Fibroblast of skin of back (primary cell): ENCODE measurements at regions not wholly inside any gene's neighbourhood (a gene's known extent, or its start where the extent isn't known, plus 50 kb on each side); places are given as distances from the start of the nearest gene placed in this dataset.

Experiments
- DNase-seq: peaks from one replicate; pipeline ENCODE4 v3.0.0-alpha.2; 2013

DNA sequence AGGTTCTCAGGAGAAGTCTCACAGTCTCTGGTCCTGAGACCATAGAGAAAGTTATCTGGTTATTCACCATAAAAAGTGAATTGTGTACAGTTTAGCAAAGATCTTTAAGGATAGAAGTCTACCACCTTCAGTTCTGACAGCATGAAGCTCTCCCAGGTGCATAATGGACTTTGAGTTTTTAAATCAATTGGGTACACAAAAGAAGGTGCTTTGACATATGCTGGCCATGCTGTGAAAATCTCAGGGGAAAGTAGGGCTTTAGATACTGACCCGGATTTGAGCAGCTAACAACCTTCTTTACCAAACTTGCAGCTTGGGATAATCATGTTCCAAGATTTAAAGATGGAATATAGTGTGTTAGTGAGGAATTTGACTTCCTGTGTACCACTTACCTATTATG is 264.2 kb downstream of the ZSWIM6 start:
- no peak for DNase-seq

DNA sequence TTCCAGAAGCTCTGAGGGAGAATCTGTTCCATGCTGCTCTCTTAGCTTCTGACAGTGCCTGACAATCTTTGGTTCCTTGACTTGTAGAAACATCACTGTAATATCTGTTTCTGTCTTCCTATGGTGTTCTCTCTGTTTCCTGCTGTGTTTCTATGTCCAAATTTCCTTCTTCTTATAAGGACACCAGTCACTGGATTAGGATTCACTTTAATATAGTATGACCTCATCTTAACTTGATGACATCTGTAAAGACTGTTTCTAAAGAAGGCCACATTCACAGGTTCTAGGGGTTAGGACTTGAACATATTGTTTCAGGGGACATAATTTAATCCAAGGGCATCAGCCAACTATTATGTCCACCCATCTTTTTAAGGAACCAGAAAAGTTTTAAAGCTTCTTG is 265.6 kb downstream of the ZSWIM6 start:
- DNase-seq, result no peak

DNA sequence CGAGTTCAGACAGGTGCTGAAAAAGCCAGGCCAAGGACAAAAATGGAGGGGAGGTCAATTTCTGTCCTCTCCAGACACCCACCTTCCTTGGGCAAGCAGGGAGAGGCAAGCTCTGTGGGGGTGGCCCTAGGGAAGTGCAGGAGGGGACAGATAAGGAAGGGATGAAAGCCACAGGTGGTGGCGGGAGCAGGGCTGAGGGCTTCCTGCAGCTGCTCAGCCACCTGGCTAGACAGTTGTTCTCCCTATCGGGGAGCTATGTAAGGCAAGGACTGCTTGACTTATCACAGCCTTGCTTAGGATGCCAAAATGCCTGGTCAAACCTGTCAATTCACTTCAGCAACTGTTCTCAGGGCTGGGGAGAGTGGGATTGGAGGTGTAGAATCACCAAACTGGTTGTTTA is 266.1 kb downstream of the ZSWIM6 start:
- DNase-seq, result no peak

DNA sequence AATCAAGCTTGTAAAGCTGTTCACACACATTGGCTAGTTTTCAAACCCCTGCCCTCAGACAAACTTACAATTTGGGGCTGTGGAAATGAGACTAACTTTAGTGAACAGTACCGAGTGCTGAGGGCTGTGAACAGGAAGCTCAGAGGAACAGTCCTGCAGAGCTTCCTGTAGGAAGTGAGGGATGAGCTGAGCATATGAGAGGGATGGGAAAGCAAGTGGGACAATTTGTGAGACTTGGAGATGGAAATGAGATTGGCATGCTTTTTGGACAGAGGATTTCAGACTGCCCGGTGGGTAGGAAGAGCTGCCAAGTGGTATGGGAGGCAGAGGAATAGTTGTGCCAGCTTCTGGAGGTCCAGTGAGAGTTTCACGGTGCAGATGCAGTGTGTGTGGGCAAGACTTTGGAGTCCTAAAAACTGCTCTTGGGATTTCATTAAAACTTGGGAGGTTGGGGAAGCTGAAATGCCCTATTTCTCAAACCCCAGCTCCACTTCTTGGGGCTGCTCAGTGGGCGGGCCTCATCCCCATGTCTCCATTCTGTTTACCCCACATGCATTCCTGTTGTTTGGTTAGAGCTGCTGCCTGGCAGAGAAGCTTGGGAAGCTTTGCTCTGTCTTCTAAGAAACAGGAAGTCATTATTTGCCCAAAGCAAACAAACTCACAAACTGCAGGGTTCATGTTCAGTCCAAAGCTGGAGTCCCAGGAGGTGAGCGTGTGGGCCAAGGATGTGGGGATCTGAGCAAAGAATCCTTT is 267.5 kb downstream of the ZSWIM6 start:
- peak; percentile 40 for DNase-seq

DNA sequence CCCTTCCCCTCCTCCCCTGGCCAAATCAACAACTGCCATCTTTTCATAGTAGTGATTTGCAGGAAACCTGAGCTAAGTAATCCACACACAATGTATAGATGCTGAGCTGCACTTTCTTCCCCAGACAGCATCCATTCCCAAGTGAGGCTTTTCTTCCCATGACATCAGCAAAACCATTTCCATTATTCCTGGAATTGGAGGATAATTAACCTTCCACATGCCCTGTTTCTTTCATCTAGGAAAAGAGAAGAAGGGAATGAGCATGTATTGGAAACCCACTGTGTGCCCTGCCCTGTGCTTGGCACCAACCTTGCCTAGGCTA is 268.0 kb downstream of the ZSWIM6 start:
- DNase-seq, result no peak

DNA sequence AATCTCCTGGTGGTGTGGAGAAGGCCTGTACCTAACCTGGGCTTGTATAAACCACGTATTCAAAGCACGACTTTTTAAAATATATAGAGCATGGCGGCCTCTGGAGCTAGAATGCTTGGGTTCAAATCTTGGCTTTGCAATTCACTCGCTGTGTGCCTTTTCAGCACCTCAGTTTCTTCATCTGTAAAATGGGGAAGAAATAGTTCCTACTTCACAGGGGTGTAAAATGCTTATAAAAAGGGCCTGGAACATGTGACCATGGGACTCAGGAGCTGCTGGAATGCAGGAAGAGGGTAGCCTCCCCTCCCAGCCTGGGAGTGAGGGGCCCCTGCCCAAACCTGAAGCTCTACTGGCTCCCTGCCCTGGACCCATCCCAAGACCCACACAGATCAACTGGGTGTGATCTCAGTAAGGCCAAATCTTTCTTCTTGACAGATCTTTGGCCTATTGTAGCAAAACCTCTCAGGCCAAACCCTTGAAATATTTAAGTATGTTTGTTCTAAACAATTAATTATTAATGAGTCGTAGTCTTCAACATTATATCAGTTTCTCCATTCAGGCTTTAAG is 269.0 kb downstream of the ZSWIM6 start:
- no peak for DNase-seq

DNA sequence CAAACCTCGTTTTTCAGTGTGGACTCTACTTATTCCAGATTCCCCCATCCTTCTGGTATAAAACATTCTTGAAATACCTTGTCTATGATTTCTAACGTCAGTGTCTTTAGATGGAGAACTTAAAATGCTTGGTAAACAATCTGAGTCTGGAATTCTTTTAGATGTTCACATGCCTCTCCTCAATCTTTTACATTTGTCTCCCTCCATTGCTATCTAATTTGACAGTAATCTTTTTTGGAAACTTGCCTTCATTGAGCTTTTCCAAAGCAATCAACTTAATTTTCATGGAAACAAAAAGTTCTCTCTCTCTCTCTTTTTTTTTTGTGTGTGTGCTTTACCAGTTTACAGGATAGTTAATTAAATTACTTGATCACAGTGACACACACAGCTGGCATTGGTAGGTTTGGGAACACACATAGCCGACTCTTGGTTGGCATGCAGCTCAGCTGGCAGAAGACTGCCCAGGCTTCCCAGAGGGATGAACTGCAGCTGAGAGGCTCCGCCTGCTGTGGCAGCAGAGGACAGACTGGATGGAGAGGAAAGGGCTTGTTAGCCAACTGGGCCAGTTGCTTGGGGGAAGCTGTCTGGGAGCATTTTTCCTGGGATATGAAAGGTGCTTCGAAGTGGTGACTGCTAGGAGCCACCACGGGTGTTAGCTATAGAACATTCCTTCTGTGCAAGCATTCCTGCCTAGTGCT is 271.3 kb downstream of the ZSWIM6 start:
- peak; percentile 50 for DNase-seq

DNA sequence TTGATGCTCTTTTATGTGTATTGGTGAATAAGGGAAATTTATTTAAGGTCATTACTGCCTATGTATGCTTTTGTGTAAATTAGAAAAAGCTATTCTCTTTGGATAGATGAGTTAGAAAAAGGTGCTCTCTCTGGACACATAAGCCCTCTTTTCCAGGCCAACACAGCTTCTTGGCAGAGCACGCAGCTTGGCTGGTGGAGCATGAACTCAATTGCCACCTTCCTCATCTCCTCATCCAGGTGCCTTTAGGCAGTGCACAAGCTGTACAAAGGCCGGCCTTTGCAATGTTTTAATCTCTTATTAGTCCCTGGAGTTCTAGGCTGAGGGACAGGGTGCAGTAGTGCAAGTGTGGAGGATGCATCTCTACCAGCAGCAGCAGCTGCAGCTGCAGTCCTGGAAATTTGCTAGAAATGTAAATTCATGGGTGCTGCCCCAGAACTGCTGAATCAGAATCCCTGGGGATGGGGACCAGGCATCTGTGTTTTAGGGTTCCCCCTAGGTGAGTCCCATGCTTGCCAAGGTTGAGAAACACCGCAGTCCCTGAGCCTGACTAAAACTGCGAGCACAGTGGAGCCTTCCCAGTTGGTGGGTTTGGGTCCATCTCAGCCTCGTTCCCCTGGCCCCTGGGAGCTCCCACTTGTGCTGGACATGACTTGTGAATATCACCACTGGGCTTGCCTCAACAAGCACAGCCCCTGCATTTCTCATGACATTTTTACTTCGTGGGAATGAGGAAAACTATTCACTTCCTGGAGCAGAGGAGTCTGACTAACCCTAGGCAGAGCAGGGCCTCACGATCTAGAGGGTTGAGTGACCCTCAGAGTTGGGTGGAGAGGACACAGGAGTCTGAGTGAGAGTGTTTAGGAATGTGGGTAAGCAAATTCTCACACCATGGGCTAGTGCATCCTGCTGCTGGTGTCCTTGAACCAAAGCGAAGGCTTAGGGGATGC is 272.3 kb downstream of the ZSWIM6 start:
- peak; percentile 50 for DNase-seq

DNA sequence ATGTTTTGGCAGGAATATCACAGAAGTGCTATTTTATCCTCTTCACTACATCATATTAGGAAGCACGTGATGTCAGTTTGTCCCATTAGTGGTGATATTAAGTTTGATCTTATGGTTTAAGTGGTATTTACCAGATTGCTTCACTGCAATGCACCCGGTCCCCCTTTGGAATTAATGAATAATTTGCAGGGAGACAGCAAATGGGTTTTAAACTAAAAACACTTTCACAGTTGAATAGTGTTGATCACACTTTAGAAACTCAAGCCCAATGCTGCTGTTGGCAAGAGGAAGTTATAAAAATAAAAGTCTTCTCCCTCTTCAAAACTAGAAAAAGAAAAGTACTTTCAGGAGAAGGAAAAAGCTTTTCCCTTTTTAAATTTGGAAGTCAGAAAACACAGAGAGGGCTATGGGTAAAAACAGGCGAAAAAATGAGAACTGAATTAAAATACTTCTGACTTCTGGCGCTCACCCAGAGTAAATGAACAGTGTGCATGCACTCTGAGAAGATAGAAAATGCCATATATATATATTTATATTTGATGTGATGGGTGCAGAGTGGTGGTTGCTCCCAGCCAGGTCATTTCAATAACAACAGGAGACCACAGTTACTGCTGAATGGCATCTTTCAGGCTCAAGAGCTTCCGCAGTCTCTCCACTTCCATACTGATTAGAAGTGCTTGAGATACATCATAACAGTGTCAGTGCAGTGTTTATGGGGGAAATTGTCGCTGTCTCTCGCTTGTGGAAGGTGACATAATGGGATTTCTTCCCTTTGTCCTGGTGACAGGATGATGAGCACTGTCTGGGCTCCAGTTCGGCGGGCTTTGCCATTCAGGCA is 278.0 kb downstream of the ZSWIM6 start:
- DNase-seq, result no peak

DNA sequence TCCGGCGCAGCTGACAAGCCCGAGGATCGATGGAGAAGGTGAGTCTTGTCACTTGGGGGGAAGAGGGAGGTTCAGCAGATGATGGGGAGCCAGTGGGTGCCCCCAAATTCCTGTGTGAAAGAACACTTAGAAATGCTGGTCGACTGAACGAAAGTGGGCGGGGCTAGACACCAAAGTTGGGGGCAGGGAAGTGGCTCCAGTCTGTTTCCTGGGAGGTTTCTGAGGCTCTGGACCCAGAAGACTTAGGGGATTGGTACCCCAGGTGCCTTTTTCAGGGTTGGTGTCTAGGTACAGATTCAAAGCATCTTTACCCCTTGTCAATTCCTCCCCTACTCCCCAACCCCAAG is 278.6 kb downstream of the ZSWIM6 start:
- no peak for DNase-seq

DNA sequence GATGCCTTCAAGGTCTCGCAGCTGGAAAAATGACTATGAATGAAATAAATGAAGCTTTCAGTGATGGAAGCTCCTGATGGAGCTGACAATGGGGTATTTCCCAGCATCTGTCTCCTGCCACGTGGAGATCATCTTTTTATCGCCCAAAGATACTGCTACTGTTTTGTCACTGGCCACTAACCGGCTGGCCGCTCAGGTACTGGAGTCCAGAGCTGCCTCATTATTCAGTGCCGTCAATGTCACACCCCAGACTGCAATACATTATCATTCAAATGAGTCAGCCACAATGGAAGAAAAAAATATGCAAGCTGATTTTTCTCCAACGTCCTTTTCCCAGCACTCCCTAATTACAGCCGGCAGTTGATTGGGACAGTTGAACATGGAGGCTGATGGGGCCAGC is 280.4 kb downstream of the ZSWIM6 start:
- no peak for DNase-seq

DNA sequence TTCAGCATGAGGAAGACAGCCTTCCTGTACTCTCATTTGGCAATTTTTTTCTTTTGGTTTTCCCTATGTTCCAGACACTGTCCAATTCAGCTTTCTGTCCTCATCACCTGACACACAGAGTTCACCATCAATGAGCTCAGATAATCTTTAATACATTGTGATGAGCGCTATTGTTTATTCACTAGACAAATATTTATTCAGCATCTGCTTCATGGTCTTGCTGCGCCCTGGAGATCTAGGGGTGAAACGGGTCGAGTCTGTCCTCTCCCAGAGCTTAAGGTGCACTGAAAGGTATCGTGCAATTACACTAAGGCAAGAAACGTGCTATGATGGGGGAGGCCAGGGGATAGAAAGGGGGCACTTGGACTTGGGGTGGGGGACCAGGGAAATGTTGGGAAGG is 281.6 kb downstream of the ZSWIM6 start:
- DNase-seq, result no peak

DNA sequence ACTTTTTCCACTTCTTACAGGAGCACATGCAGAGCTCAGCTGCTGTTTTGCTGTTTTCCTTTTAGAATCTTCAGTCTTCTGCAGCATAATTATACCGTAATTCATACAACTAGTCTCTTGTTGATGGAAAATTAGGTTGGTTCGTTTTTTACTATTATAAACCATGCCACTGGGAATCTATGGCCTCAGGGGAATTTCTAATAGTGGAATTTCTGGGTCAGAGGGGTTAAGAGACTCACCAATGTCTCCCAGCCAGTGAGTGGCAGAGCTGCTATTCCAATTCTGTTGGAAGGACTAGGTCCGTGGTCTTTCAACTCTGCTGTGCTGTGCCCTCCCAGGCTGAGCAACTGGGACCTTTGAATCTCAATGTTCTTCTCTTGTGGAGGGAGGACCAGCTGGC is 282.5 kb downstream of the ZSWIM6 start:
- DNase-seq, result no peak

DNA sequence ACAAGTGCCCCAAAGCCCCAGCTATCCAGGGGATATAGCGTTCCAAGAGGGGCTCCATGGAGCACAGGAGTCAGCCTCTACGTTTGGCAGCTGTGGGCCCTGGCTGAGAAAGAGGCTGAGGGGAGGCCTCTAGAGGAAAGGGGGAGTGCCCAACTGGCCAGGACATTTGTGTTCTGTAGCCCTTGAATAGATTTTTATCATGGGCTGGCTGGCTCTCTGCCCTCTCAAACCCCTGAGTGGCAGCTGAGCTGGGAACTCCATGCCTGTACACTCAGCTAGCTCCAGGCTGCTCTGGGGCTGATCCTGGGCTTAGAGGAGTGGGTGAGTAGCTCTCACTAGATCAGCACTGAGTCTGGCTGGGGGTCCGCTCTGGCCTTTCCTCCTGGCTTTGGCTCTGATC is 285.0 kb downstream of the ZSWIM6 start:
- no peak for DNase-seq

DNA sequence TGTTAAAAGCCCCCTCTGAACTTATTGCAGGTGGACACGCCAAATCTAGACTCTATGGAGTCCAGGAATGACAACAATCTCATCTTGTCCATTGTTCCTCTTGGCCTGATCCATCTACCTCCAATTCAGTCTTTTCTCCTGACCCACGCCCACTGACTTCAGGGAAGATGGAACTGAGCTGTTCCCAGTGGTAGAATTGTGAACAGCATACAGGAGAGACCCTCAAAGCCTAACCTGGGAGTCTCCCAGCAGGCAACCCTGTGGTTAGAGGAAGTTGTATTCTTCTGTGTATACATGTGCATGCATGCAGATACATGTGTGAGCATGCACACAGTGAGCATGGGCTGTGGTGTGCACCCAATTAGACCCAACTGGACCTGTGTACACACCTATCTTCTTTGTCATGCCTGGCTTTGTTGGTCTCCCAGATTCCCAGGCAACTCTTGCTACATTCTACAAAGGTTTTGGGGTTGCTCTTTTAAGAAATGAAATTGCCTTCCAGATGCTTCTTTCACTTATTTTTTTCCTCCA is 286.0 kb downstream of the ZSWIM6 start:
- no peak for DNase-seq

DNA sequence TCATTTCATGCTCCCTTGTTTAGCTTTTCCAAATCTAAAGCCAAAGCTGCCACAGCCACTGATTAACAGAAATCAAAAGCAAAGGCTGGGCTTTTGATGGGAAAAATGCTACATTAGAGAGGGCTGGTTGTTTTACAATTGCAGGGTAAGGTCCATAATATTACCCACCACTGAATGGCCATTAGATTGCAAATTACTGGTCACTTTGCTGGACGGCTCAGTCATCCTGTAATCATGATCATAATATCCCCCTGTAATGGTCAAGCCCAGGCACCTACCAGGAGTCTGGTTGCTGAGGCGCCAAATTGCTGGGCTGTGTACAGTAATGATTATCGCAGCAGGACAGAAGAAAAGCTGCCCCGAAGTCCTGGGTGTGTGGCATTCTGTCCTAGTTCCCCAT is 286.5 kb downstream of the ZSWIM6 start:
- no peak for DNase-seq

DNA sequence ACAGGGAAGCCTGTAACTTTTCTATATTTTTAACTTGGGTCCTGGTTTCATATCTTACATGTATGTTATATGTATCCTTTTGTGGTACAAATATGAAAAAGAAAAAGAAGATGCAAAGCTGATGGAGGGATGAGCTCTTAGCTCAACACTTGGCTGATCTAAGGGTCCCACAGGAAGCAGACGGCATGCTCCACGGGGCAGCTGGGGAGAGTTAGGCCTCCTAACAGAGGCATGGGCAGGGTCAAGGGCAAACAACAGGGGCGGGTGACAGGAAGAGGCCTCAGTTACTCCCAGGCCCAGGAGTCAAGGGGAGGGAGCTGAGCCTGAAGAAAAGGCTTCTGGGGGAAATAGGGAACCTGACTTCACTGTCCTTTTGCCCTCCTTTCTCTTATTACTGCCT is 287.2 kb downstream of the ZSWIM6 start:
- no peak for DNase-seq

DNA sequence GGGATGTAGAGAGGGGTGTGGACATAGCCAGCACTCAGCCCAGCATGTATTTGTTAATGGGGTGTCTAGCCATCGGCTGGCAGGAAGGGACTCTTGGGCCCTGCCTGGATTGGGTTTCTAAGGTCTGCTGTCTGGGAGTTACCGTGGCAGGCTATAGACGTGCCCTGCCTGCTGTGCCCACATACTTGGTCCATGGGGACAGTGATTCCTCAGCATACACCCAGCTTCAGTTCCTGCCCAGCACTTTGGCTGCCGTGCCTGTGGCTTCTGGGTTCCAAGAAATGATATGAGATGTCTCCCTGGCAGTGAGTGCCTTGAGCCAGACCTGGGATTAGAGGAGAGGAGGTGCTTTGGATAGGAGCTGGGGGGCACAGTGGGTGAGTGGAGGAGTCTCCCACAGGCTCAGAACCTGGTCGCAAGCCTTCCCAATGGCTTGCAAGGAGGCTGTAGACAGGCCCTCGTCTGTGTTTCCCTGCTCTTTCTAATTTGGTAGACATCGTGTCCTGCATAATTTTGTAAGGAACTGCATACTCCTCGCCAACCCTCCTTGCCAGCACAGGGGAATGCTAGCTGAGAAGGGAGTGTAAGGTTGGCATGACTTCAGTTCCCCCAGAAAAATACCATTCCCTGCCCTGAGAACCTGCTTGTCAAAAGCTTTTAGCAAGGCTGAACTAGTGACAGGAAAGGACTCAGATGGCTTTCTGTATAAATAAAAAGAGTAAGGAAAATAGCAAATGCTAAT is 287.9 kb downstream of the ZSWIM6 start:
- no peak for DNase-seq

DNA sequence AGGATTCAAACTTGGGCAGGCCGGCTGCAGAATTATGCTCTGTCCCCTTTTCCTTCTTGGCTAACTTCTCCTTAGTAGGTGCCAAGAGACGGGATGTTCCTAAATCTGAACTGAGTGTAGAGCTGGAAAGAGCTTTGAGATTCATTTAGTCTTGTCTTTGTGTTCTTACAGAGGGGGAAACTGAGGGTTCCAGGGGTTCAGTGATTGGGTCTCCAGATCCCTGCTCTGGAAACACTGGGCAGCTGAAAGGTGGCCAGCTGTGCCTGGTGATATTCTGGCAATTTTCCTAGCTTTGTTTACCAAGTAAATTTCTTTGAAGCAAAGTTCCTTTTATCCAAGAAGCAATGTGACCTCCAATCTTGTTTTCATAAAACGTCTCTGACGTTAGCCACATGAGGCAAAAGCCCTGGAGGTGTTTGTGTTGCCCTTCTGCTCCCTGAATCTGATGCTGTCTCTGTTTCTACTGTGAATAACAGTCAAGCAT is 288.7 kb downstream of the ZSWIM6 start:
- no peak for DNase-seq

DNA sequence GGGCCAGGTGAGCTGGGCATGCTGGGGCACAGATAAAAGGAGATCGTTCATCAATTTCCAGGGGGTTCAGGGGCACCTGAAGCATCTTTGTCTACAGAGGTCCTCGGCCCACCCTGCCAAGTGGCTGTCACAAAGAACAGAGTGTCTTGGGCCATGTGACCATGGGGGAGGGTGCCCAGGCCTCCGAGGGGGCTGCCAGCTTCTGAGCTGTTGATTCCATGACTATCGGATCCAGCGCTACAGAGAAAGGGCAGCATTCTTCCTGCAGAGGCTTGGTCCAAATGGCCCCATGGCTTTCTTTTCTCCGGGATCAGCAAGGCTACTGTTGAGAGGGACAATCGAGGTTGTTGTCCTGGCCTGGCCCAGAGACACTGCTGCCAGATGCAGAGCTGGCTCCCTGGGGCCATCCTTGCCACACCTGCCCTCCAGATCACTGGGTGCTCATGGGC is 289.2 kb downstream of the ZSWIM6 start:
- DNase-seq, result no peak

DNA sequence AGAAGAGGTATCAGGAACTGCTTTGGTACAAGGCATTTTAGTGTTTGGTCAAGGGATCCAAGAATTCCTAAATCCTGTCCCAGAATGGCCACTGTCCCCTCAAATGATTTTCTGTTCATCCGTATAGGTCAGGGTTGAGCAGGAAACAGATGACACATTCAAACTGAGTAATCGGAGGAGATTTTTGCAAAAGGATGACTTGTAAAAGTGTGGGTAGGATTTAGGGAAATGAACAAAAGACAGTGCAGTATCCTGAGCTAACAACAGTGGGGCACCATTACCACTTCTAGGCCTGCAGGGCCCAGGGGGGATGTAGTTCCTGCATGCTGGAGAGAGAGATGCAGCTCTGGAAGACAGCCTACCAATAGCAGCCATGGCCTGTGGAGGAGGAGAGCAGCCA is 290.1 kb downstream of the ZSWIM6 start:
- DNase-seq, result no peak
